ENCODE measurements at regions not wholly inside any gene's neighbourhood (a gene's known extent, or its start where the extent isn't known, plus 50 kb on each side); places are given as distances from the start of the nearest gene placed in this dataset.

- TF ChIP-seq CTCF (optimal IDR thresholded peaks at IDR 0.05 in 1 of 3, IDR thresholded peaks at IDR 0.05 in 1 of 3, conservative IDR thresholded peaks at IDR 0.05 in 1 of 3; ENCODE audit: extremely low read depth in 1 of 3, insufficient read depth in 2 of 3, low read length in 3 of 3), result no peak
- no peak for TF ChIP-seq EZH2 (IDR thresholded peaks at IDR 0.05; ENCODE audit: low read length)
- no peak for DNase-seq (ENCODE audit: low read depth, low spot score)
- H3K36me3 ChIP-seq (ENCODE audit: control insufficient read depth in 2 of 2, extremely low read depth in 1 of 2, insufficient read depth in 2 of 2, low read length in 2 of 2), result no peaks in the 10 kb centered on the region
- H3K4me3 ChIP-seq (ENCODE audit: control insufficient read depth in 2 of 3, extremely low read depth in 1 of 3, insufficient read depth in 2 of 3, low read depth in 1 of 3, low read length in 3 of 3), result no peak overlapping the region
- H3K79me2 ChIP-seq (ENCODE audit: control insufficient read depth, insufficient read depth, low read length), result no peaks in the 10 kb centered on the region
- no peaks in the 10 kb centered on the region for H3K9me1 ChIP-seq (ENCODE audit: control insufficient read depth, extremely low read depth, insufficient read depth, low read length)
- no peak overlapping the region for H3K9ac ChIP-seq (ENCODE audit: control insufficient read depth, extremely low read depth, insufficient read depth, low read length)
- no peak overlapping the region for H3K27ac ChIP-seq (ENCODE audit: control insufficient read depth, insufficient read depth, low read length)
- H2AFZ ChIP-seq (ENCODE audit: control insufficient read depth, low read length), result no peak overlapping the region
- H3K9me3 ChIP-seq (ENCODE audit: control insufficient read depth, low read depth, low read length), result no peaks in the 10 kb centered on the region
- no peaks in the 10 kb centered on the region for H4K20me1 ChIP-seq (ENCODE audit: control insufficient read depth, extremely low read depth, insufficient read depth, low read length)
- no peak overlapping the region for H3K4me2 ChIP-seq (ENCODE audit: control insufficient read depth, extremely low read depth, insufficient read depth, low read depth, low read length)
- no peak for FAIRE-seq
- no peaks in the 10 kb centered on the region for H3K4me1 ChIP-seq (ENCODE audit: control insufficient read depth, extremely low read depth, insufficient read depth, low read length)
- dilution Hi-C loops (cut with MboI; ENCODE audit: extremely low pct_ligation_motif_present, low sequenced_read_pairs), result no loop called here
- H3K27me3 ChIP-seq (ENCODE audit: control insufficient read depth, extremely low read depth, insufficient read depth, low read length), result no peaks in the 10 kb centered on the region
Observed at GRCh38 chr9:24712206-24712605, 166.5 kb upstream of the IZUMO3 start.

DNA sequence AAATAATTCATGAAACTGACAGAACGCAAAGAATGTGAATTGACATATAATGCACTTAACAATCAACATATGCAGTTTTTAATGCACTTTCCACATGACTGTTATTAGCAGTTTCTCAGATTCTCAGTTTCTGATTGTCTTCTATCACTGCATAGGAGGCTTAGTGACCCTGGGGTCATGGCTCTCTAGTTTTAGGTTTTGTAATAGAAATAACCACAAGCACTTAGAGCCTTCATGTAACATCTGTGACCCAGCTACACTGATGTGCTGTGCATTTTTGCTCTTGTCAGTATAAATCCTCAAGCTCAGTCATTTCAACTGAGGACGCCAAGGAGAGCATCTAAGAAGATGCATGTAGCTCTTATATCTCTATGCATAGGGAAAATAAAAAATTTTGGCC, 163.1 kb upstream of the IZUMO3 start:
- no peaks in the 10 kb centered on the region for H3K9me3 ChIP-seq (ENCODE audit: control insufficient read depth, low read depth, low read length)
- H3K4me2 ChIP-seq (ENCODE audit: control insufficient read depth, extremely low read depth, insufficient read depth, low read depth, low read length), result no peak overlapping the region
- no peaks in the 10 kb centered on the region for H4K20me1 ChIP-seq (ENCODE audit: control insufficient read depth, extremely low read depth, insufficient read depth, low read length)
- H3K79me2 ChIP-seq (ENCODE audit: control insufficient read depth, insufficient read depth, low read length), result no peaks in the 10 kb centered on the region
- H2AFZ ChIP-seq (ENCODE audit: control insufficient read depth, low read length), result no peak overlapping the region
- FAIRE-seq (no peak), DNase-seq (ENCODE audit: low read depth, low spot score) (no peak)
- TF ChIP-seq EZH2 (IDR thresholded peaks at IDR 0.05; ENCODE audit: low read length), result no peak
- TF ChIP-seq CTCF (optimal IDR thresholded peaks at IDR 0.05 in 1 of 3, IDR thresholded peaks at IDR 0.05 in 1 of 3, conservative IDR thresholded peaks at IDR 0.05 in 1 of 3; ENCODE audit: extremely low read depth in 1 of 3, insufficient read depth in 2 of 3, low read length in 3 of 3), result no peak
- no peak overlapping the region for H3K27ac ChIP-seq (ENCODE audit: control insufficient read depth, insufficient read depth, low read length)
- H3K9me1 ChIP-seq (ENCODE audit: control insufficient read depth, extremely low read depth, insufficient read depth, low read length), result no peaks in the 10 kb centered on the region
- H3K4me1 ChIP-seq (ENCODE audit: control insufficient read depth, extremely low read depth, insufficient read depth, low read length), result no peaks in the 10 kb centered on the region
- dilution Hi-C loops (cut with MboI; ENCODE audit: extremely low pct_ligation_motif_present, low sequenced_read_pairs), result no loop called here
- H3K9ac ChIP-seq (ENCODE audit: control insufficient read depth, extremely low read depth, insufficient read depth, low read length), result no peak overlapping the region
- no peak overlapping the region for H3K4me3 ChIP-seq (ENCODE audit: control insufficient read depth in 2 of 3, extremely low read depth in 1 of 3, insufficient read depth in 2 of 3, low read depth in 1 of 3, low read length in 3 of 3)
- H3K36me3 ChIP-seq (ENCODE audit: control insufficient read depth in 2 of 2, extremely low read depth in 1 of 2, insufficient read depth in 2 of 2, low read length in 2 of 2), result no peaks in the 10 kb centered on the region
- no peaks in the 10 kb centered on the region for H3K27me3 ChIP-seq (ENCODE audit: control insufficient read depth, extremely low read depth, insufficient read depth, low read length)
